NCI-H446 treated with DMSO at 0.1 percent for 48 hours (cell line): ENCODE measurements at regions not wholly inside any gene's neighbourhood (a gene's known extent, or its start where the extent isn't known, plus 50 kb on each side); places are given as distances from the start of the nearest gene placed in this dataset.

Source experiments
- DNase-seq: peaks from one replicate; lab custom pipeline; 2025; lab: John Stamatoyannopoulos, UW

- DNase-seq, result no peak
Observed at GRCh38 chr14:66114071-66114470, 372.1 kb upstream of the CCDC196 start.

- DNase-seq, result no peak
Observed at GRCh38 chr14:66115740-66116502, 370.2 kb upstream of the CCDC196 start.

- DNase-seq, result no peak
Observed at GRCh38 chr14:66116732-66117131, 369.4 kb upstream of the CCDC196 start.

- no peak for DNase-seq
Observed at GRCh38 chr14:66117600-66117999, 368.6 kb upstream of the CCDC196 start.

- no peak for DNase-seq
Observed at GRCh38 chr14:66119606-66120231, 366.5 kb upstream of the CCDC196 start.

- no peak for DNase-seq
Observed at GRCh38 chr14:66120402-66120801, 365.8 kb upstream of the CCDC196 start.

GRCh38 chr14:66121859-66122258, 364.3 kb upstream of the CCDC196 start:
- DNase-seq, result no peak

GRCh38 chr14:66129224-66129623, 356.9 kb upstream of the CCDC196 start:
- DNase-seq, result no peak

- DNase-seq, result no peak
Observed at GRCh38 chr14:66131111-66131510, 355.1 kb upstream of the CCDC196 start.

- DNase-seq, result peak; percentile 50
Observed at GRCh38 chr14:66133666-66134065, 352.5 kb upstream of the CCDC196 start.

GRCh38 chr14:66135831-66136230, 350.3 kb upstream of the CCDC196 start:
- no peak for DNase-seq

- peak; percentile 52 for DNase-seq
Observed at GRCh38 chr14:66137081-66137480, 349.1 kb upstream of the CCDC196 start.

GRCh38 chr14:66139432-66139831, 346.7 kb upstream of the CCDC196 start:
- no peak for DNase-seq

- no peak for DNase-seq
Observed at GRCh38 chr14:66140213-66140918, 345.8 kb upstream of the CCDC196 start.

GRCh38 chr14:66140963-66141362, 345.2 kb upstream of the CCDC196 start:
- DNase-seq, result no peak

- DNase-seq, result no peak
Observed at GRCh38 chr14:66141733-66142132, 344.4 kb upstream of the CCDC196 start.

GRCh38 chr14:66143387-66144112, 342.6 kb upstream of the CCDC196 start:
- DNase-seq, result no peak

GRCh38 chr14:66152302-66152701, 333.9 kb upstream of the CCDC196 start:
- no peak for DNase-seq

GRCh38 chr14:66152747-66153146, 333.4 kb upstream of the CCDC196 start:
- no peak for DNase-seq

- DNase-seq, result no peak
Observed at GRCh38 chr14:66163023-66163422, 323.1 kb upstream of the CCDC196 start.

- no peak for DNase-seq
Observed at GRCh38 chr14:66165337-66165736, 320.8 kb upstream of the CCDC196 start.

GRCh38 chr14:66174453-66174891, 311.7 kb upstream of the CCDC196 start:
- DNase-seq, result no peak
